Spleen (tissue), 7 donors: ENCODE measurements at regions not wholly inside any gene's neighbourhood (a gene's known extent, or its start where the extent isn't known, plus 50 kb on each side); places are given as distances from the start of the nearest gene placed in this dataset.

Source experiments
- CTCF ChIP-seq, 11 experiments: fragments of 200-600 bp in 7 of 11; fragments of 450-650 bp in 4 of 11; sonication (generic) in 4 of 11; IDR thresholded peaks in 8 of 11; conservative IDR thresholded peaks in 3 of 11; 1 replicate in 7 of 11; 2 replicates in 4 of 11; pipeline versions ENCODE4 v1.4.0 to v1.8.0; 2016 to 2021; ENCODE audit warnings: antibody characterized with exemption in 11 of 11, inconsistent platforms in 4 of 11, mild to moderate bottlenecking in 1 of 11
- POLR2AphosphoS5 ChIP-seq, 3 donors: sonication (generic); formaldehyde crosslinking; IDR thresholded peaks; one replicate each; pipeline ENCODE4 v1.5.1; 2017; ENCODE audit warnings: antibody characterized with exemption in 3 of 3
- donor health status: DM: no; HTN: no; CAD: no; lungs with moderate emphysema.
- donor health status: DM: no; HTN: no; CAD: no.
- donor health status: DM: no; HTN: no; CAD: no.

GRCh38 chr2:120538691-120539423, 192.9 kb downstream of the INHBB start:
- no peak for TF ChIP-seq POLR2AphosphoS5 (IDR thresholded peaks at IDR 0.05)
- no peak for TF ChIP-seq CTCF (IDR thresholded peaks at IDR 0.05 in 8 of 11, conservative IDR thresholded peaks at IDR 0.05 in 3 of 11)
